NCI-H510A (cell line): ENCODE measurements at regions not wholly inside any gene's neighbourhood (a gene's known extent, or its start where the extent isn't known, plus 50 kb on each side); places are given as distances from the start of the nearest gene placed in this dataset.

Experiments
- DNase-seq: peaks from one replicate; lab custom pipeline; 2025; lab: John Stamatoyannopoulos, UW

DNA sequence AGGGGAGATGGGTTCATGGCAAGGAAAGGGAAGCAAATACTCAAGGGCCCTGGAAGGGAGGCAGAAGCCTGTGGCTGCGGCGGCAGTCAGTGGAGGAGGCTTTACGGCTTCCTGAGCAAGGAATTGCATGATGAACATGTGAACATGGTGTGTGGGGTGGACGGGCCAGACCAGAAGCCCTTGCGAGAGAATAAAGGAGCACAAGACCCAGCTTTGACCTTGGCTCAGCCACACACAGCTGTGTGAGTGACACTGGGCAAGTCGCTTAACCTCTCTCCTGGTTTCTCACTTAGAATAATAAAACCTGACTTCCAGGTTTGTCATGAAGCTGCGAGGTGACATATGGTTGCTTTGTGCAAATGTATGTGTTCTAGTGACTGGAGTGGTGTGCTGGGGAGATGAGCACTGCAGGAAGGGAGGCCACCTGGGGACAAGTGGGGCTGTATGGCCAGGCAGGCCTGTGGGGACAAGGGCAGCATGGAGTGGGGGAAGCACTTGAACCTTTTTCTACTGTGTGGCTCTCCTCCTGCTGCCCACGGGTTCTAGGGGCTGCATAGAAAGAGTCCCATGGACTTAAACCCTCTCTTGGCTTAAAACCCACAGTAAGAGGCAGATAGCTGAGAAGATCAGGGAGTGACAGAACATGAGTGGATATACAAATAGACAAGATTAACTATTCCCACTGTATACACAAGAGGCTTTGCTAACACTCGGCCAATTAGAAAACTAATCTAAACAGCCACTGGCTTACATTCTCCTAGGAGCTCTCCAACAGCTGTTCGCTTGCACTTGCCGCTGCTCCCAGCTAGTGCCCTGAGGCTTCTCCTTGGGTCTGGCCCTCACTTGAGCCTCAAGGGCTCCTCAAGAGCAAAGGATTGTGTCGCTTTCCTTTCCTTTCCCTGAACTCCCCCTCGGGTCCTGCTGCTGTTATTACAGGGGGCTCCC is 67.3 kb upstream of the CDON start:
- peak; percentile 63 for DNase-seq

DNA sequence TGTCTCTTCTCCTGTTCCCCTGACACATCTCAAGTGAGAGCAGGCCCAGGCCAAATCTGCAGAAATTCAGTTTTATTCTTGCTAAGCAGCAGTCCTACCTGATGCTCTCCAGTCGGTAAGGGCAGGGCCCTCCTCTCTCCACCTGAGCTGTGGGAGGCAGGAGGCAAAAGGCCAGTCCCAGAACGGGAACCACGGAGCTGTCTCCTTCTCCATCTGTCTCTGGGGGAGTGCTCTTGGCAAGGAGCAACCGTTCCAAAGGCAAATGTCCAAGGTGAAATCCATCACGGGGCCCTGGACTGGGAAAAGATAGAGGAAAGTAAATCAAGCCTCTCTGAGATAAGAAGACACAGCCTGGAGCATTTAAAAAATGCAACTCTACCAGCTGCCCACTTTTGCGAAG is 65.2 kb upstream of the CDON start:
- no peak for DNase-seq

DNA sequence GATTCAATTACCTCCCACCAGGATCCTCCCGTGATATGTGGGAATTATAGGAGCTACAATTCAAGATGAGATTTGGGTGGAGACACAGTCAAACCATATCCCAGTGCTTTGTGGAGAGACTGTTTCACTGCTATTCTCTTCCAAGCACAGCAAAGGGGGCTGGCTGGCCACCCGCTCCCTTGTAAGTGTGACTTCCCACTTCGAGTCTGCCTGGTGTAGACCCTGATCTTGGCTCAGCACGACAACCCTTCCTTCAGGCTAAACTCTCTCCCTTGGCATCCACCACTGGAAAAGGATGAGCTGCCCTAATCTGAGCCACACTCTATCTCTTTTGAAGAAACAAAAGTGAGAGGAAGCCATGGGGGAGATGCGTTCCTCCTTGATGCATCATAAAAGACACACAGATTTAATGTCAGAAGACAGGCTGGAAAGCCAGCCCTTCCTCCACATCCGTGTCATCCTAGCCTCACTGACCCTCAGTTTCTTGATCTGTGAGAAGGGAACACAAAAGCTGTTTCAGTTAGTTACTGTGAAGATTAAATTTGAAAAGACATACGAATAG is 64.7 kb upstream of the CDON start:
- no peak for DNase-seq

DNA sequence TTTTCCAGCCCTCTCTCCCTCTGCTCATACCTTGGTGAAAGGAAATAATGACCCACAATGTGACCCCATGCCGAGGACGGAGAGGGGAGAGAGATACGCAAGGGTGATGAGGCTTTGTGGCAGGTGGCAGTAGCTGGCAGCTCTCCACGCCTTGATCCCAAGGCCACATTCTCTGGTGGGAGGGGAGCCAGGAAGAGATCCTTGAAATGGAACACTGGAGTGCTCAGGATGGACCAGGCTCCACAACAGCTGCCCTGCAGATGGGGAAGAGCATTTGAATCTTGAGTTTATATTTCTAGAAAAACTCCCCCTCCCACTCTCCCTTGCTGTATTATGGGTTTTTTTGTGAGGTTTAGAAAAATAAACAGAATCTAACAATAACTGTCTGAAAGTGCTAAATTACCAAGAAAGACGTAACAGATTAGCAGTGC is 61.6 kb upstream of the CDON start:
- no peak for DNase-seq

DNA sequence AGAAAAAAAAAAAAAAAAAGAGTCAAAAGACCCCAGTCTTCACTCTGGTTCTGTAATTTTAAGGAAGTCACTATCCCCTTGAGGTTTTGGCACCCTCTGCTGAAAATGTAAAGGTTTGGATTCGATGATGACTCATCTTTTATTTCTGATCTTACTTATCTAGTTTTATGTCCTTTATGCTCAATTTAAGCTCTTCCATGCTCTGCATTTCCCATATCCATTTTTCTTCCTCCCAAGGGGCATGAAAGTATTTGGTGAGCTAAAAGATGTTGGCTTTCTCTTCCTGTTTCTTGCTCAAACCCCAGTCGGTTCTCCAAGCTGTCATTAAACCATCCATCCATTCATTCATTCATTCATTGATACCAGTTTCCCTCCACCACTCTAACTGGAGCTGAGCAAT is 61.0 kb upstream of the CDON start:
- no peak for DNase-seq

DNA sequence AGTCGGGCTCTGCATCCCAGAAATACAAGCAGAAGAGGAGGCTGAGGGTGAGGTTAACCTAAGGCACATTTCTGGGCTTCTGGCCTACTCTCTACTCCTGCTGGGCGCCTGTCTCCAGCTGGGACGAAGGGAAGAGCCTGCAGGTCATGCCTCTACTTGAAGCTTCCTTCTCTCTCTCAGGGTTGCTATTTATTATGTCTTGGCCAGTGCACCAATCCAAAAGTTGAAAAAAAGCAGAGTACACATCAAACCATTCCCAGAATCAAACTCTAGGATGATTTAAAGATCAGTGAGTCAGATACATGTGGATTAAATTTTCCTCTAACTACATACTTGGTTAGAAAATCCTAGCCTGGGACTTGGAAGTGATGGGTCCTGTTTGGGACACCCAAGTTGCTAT is 60.2 kb upstream of the CDON start:
- DNase-seq: no peak

DNA sequence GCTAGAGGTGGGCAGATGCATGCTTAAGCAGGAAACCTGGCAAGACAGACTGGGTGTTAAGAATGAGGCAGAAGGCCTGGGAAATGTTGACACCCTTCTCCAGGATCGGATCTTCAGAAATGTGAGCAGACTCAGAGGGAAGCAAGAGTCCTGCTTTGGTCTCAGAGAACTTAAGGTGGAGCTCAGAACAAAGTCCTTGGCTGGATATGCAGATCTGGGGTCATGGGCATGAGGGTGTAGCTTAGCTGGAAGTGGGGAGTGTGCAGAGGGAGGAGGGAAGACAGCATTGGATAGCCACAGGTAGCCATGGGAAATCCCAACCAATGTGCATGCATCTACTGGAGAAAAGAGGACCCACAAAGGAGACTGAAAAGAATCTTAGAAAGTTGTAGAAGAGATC is 58.6 kb upstream of the CDON start:
- DNase-seq: no peak

DNA sequence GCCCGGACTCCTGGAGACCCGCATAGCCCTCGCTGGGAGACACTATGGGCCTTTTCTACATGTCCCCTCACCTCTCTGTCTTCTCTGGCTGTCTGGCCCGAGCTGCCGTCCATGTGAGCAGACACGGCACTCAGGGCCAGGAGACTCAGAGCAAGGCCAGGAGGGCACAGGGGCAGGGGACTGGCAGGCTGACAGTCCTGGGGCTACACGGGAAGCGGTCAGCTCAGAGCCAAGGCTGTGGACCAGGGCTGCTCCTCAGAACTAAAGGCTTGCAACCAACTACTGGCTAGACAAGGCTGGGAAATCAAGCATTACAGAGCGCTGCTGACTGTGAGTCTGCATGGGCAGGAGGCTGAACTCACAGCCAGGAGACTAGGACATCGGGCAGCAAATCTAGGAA is 56.1 kb upstream of the CDON start:
- no peak for DNase-seq

DNA sequence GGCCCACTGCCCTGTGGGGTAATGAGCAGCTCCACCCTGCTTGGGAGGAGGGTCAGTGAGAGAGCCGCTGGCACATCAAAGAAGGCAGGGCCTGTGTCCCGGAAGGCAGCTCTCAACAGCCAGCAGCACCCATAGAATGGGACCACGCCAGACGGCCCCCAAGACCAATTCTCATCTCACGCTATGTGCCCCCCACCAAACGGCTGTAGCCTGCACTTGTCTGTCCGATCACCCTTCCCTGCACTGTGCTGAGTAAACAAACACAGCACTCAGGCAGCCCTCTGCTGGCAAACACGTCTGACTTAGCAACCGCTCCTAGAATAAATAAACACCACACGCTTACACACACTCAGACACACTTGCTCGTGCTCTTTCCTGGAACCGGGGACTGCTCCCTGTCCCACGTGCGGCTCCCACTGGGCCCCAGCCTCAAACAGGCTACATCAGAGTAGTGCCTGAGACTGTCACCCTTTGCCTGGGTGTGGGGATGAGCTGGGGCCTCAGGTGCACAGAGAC is 53.2 kb upstream of the CDON start:
- DNase-seq: peak; percentile 94

DNA sequence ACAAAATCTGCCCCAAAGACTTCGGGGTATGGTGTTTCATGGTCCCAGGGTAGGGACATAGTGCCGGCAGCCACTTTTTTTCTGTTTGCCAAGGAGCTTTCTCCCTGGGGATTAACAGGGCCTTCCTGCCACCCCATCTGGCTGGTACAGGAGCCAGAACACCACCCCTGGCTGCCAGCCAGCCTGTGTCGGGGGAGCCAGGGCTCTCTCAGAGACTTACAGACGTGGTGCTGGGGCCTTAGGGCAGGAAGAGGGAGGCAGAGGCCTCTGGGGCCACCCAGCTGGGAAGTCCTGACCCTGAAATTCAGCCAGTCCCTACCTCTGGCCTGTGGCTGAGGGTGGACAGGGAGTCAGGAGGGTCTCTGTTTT is 52.4 kb upstream of the CDON start:
- DNase-seq: peak; percentile 71

DNA sequence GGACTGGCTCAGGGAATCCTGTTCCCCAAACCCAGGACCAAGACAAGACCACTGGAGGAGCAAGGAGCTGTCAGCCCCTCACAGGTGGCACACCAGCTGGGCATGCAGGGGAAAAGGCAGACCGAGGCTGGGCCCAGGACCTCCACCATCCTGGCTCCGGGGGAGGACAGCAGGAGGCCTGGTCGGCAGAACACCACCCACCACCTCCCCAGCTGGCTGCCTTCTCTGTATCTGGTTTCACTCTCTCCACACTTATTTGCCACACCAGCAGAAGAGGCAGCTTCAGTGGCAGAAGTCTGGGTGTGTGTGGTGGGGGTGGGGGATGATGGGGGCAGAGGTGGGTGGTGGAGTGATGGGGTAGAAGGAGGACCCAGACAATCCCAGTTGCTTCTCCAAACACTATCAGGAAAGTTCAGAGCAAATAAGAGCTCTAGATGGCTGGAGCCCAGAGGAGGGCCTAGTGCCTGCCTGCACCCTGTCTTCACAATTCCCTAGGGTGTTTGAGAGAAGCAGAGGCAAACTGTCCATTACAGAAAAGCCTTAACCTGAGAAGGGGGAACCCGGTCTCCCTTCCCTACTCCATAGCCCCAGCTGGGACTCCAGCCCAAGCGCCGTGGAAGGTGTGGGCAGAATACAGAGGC is 51.9 kb upstream of the CDON start:
- DNase-seq: peak; percentile 69

DNA sequence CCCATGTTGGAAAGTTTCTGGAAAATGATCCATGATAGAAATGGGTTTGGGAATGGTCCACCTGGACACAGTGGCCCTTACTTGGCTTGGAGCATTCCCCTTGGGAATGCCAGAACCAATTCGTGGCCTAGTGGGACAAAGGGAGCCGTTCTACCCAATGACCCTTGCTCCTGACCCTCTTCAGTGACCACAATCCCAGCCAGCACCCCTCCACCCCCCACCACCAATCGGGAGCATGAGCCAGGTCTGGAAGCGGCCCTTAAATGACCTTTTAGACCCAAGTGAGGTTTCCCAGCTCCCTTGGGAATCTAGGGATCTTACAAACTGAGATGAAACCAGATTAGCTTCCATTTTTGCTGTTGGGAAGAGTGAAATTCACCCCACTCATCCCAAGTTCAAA is 51.3 kb upstream of the CDON start:
- no peak for DNase-seq

DNA sequence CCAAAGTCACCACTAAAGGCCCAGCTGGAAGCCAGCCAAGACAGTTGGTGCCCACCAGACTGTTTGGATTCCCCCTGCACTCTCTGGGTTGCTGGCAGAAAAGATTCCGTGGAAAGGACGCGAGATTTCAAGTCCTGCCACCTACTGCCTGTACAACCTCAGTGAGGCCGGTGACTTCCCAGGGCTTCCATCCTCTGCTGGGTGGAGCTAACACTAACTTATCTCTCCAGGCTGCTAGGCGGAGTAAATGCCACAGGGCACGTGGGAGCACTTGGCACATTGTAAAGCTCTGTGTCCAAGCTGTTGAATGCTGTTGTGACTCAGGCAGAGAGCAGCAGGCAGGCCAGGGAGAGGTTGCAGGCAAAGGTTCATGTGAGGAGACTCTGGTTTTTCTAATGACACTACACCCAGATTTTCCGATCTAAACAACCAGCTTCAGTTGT is 50.9 kb upstream of the CDON start:
- peak; percentile 86 for DNase-seq

DNA sequence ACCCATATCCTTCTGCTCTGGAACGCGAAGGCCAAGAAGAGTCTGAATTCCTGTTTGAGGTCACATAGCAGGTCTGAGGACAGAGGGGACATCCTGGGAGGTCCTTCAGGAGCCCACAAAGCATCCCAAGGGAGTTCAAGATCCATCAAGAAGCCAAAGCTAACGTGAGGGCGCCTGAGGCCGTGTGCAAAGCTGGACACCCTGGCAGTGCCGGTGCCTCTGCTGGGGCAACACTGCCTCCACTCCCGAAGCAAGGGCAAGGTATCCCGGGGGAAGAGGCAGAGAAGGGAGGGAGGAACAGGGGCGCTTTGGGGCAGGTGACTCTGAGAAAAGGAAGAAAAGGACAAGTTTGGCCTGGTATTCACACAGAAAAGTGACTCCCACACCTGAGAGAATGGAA is 50.3 kb upstream of the CDON start:
- DNase-seq: no peak

DNA sequence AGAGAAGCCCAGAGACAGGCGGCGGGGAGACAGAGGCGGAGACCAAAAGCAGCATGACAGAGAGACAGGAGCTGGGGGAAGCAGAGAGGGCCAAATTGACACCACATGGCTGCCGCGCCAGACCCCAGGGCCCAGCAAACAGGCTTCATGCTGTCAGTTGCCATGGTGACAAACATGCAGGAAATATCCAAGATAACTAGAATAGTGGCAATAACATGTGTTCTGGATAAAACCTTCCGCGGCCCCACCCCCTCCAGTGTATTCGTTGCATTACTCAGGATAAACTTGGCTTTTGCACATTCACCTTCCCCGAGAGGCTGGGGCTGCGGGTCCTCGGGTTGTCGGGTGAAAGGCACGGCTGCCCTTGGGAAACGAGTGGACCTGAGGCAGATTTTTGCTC is 49.9 kb upstream of the CDON start:
- DNase-seq: no peak
